ENCODE measurements at regions not wholly inside any gene's neighbourhood (a gene's known extent, or its start where the extent isn't known, plus 50 kb on each side); places are given as distances from the start of the nearest gene placed in this dataset.

DNA sequence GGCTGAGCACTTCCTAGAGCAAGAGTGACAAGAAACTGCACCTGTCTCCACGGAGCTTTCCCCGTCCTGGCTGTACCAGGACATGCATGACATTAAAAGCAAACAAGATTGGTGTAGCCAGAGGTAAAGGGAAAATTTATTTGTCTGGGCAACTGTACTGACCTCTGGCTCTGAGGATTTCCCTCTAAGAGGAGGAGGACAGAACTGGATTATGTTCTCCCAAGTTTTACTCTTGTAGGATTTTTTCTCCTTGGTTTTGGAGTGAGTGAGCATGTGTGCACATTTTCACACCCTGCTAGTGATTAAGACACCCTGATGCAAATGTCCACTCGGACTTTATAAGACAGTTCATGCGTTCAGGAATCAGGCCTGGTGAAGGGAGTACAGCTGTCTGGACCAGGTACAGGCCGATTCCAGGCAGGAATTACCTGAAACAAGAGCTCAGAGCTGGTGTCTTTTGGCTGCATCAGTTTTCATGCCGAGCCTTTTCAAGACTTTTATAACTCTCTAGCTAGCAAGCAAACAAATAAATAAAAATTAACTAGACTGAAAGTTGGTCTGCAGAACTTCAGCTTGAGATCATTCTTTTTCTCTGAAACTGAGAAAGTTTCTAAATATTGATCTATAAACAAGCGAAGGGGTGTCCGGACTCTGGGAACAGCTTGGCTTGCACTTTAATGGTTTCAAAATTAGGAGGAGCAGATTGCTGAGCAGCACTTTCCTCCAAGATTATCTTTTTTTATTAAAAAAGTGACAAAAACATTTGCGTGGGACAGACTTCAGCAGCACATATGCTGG is 51.3 kb upstream of the SPRY1 start:
- ATAC-seq = no peak
- DNase-seq = no peak
- H3K27me3 ChIP-seq = no peaks in the 10 kb centered on the region
- in situ Hi-C loops (cut with MboI; ENCODE audit: low sequenced_read_pairs in 4 of 4) = no loop called here
- peaks cover 8 to 16% of the 10 kb centered on the region in 2 donors for H3K4me1 ChIP-seq
- intact Hi-C loops (cut with DNase I; ENCODE audit: low total_unique reads) = loop anchor here (10.0 kb wide), 1 partner anchor 769 kb away; no protein-coding TSS in a partner anchor
- TF ChIP-seq, protein P1, sequence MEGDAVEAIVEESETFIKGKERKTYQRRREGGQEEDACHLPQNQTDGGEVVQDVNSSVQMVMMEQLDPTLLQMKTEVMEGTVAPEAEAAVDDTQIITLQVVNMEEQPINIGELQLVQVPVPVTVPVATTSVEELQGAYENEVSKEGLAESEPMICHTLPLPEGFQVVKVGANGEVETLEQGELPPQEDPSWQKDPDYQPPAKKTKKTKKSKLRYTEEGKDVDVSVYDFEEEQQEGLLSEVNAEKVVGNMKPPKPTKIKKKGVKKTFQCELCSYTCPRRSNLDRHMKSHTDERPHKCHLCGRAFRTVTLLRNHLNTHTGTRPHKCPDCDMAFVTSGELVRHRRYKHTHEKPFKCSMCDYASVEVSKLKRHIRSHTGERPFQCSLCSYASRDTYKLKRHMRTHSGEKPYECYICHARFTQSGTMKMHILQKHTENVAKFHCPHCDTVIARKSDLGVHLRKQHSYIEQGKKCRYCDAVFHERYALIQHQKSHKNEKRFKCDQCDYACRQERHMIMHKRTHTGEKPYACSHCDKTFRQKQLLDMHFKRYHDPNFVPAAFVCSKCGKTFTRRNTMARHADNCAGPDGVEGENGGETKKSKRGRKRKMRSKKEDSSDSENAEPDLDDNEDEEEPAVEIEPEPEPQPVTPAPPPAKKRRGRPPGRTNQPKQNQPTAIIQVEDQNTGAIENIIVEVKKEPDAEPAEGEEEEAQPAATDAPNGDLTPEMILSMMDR (IDR thresholded peaks at IDR 0.05 in 4 of 5, conservative IDR thresholded peaks at IDR 0.05 in 1 of 5) = no peak
- TF ChIP-seq POLR2A (IDR thresholded peaks at IDR 0.05) = no peak
- no peak overlapping the region for H3K27ac ChIP-seq
- peak overlapping the region; percentile 9 to 27 (median 16) for H3K4me3 ChIP-seq
- H3K36me3 ChIP-seq = no peaks in the 10 kb centered on the region
- H3K9me3 ChIP-seq = no peaks in the 10 kb centered on the region

DNA sequence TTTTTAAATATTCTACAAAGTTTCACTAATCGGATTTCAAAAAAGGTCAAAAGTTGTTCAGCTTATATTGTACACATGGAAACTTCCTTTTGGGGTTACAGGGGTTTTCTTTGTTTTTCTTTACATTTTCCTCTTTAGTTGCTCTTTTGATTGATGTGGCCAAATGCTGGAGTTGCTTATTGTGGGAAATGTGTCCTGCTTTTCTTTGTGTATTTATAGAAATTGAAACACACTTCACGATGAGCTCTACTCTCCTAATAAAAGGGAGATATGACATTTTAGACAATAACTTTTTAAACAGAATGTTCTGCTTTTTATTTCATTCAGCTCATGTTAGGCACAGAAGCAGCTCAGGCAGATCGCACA is 50.7 kb upstream of the SPRY1 start:
- H3K4me1 ChIP-seq = peaks cover 8 to 16% of the 10 kb centered on the region in 2 donors
- no peaks in the 10 kb centered on the region for H3K9me3 ChIP-seq
- in situ Hi-C loops (cut with MboI; ENCODE audit: low sequenced_read_pairs in 4 of 4) = no loop called here
- no peak overlapping the region for H3K27ac ChIP-seq
- peak overlapping the region; percentile 9 to 27 (median 16) for H3K4me3 ChIP-seq
- intact Hi-C loops (cut with DNase I; ENCODE audit: low total_unique reads) = loop anchor here (10.0 kb wide), 1 partner anchor 769 kb away; no protein-coding TSS in a partner anchor
- DNase-seq (no peak), ATAC-seq (no peak)
- TF ChIP-seq, protein P1 (IDR thresholded peaks at IDR 0.05 in 4 of 5, conservative IDR thresholded peaks at IDR 0.05 in 1 of 5) = no peak
- no peak for TF ChIP-seq POLR2A (IDR thresholded peaks at IDR 0.05)
- no peaks in the 10 kb centered on the region for H3K27me3 ChIP-seq
- no peaks in the 10 kb centered on the region for H3K36me3 ChIP-seq

DNA sequence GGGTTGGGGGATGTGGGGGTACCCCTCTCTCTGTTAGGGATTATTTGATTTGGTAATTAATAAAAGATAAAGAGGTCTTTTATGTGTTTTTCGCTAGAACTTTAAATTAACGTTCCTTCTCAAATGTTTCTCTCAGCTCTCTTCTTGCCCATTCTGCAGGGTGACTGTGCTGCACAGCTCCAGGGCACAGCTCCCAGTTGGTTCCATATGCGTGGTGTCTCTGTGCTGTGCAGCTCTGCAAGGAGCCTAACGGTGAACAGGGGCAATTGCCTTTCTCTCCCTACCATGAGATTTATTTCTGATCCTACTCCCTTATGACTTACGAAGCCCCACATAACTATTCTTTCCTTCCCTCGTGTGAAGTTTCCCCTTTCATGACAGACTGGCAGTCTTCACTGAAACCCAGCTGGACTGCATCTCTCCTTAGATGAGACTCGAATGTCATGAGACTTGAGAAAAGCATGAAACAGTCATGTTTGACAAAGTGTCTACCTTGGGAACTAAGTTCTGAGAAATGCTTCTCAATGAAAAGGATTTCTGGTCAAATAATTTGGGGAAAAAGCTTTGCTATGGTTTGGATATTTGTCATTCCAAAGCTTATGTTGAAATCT is 50.2 kb upstream of the SPRY1 start:
- in situ Hi-C loops (cut with MboI; ENCODE audit: low sequenced_read_pairs in 4 of 4) = no loop called here
- Histone ChIP-seq H3K27me3 (no peaks in the 10 kb centered on the region), H3K27ac (no peak overlapping the region), H3K9me3 (no peaks in the 10 kb centered on the region), H3K4me3 (peak overlapping the region in 3 of 4 donors; percentile 9 to 27 (median 20)), H3K4me1 (peaks cover 8 to 16% of the 10 kb centered on the region in 2 donors), H3K36me3 (no peaks in the 10 kb centered on the region)
- TF ChIP-seq, protein P1 (IDR thresholded peaks at IDR 0.05 in 4 of 5, conservative IDR thresholded peaks at IDR 0.05 in 1 of 5) = no peak
- TF ChIP-seq POLR2A (IDR thresholded peaks at IDR 0.05) = no peak
- intact Hi-C loops (cut with DNase I; ENCODE audit: low total_unique reads) = loop anchor here (10.0 kb wide), 1 partner anchor 768 kb away; no protein-coding TSS in a partner anchor
- DNase-seq (no peak), ATAC-seq (no peak)

All from gastrocnemius medialis (tissue), 4 donors.